Right forelimb (tissue), 1 donor: ENCODE measurements at regions not wholly inside any gene's neighbourhood (a gene's known extent, or its start where the extent isn't known, plus 50 kb on each side); places are given as distances from the start of the nearest gene placed in this dataset.

Experiments used
- DNase-seq: peaks from one replicate; pipeline ENCODE4 v3.0.0-alpha.2; 2018

- DNase-seq: no peak
Observed at GRCh38 chr3:73783811-73784210, 159.1 kb upstream of the PDZRN3 start.

DNA sequence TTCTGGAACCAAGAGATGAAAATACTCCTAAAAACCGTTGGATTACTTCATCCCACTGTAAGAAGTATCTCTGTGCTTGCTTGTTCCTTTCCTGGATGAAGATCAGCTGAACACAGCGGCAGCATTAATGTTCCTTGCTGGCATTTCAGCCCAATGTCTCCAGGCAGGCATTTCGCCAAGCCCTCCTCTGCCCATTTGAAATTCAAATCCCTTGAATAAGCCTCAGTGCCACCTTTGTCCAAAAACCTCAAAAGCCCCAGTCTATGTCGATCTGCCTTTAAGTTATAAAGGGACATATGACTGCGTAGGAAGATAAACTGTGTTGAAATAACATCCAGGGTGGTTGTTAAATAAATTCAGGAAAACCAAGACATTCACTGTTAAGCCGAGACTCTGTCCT lies 156.8 kb upstream of the PDZRN3 start:
- DNase-seq: no peak

DNA sequence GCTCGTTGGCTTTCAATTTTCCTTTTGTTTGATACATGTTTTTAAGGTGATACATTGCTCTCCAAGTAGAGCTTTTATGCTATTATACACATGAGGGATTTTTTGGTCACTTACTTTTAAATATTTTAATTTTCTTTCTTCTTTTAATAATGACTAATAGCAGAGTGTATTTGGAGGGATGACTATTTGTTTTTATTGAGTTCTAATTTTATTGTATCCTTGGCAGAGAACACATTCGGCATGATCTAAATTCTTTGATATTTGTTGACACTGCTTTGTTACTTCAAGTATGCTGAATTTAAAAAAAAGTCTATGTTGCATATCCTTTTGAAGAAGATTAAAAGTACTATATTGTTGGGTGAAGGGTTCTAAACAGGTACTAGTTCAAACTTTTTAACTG lies 149.9 kb upstream of the PDZRN3 start:
- DNase-seq: no peak

DNA sequence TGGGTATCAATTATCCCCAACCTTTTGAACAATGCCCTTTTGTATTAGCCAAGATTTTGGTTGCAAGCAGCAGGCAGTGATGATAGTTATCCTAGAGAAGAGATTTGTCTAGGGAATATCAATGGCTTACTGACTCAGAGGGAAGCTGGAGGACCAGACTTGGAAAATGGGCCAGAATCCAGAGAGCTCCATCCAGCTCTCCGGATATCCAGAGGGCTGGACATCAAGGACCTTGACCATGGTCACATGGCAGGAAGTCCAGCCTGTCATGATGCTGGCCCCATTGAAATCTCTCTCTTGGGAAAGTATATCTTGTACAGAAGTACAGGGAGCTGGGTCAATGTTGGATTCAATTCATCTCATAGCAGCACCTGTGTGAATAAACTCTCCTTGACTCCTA lies 148.5 kb upstream of the PDZRN3 start:
- peak; percentile 48 for DNase-seq

GRCh38 chr3:73772076-73772886 lies 147.5 kb upstream of the PDZRN3 start:
- no peak for DNase-seq

- DNase-seq: no peak
Observed at GRCh38 chr3:73768524-73769308, 144.0 kb upstream of the PDZRN3 start.

GRCh38 chr3:73766599-73767381 lies 142.0 kb upstream of the PDZRN3 start:
- DNase-seq: peak; percentile 54

DNA sequence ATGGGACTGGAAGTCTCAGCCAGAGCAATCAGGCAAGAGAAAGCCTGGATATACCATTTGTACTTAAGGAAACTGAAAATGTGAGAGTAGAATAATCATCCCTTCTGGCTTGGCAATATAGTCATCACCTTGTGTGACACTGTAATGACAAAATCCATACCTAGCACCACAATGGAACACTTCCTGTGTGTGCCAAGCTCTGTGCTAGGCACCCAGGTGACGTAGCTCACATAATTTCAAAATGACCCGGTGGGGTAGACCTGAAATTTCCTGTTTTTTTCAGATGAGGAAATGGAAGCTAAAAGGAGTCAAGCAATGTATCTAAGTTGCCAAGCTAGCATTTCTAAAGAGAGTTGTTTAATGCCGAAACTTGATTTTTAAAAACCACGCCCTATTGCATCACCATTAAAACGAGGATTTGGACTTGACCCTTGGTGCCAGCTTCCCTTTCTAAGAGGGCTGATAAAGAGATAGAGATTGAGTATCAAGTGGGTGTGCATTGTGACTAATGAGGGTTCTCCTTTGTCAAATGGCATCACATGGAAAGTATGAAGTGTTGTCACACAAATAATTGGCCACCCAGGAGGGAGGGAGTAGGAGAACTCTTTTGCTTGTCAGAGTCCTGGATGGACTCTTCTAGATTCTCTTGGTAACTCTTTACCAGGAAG lies 141.3 kb upstream of the PDZRN3 start:
- DNase-seq: no peak

DNA sequence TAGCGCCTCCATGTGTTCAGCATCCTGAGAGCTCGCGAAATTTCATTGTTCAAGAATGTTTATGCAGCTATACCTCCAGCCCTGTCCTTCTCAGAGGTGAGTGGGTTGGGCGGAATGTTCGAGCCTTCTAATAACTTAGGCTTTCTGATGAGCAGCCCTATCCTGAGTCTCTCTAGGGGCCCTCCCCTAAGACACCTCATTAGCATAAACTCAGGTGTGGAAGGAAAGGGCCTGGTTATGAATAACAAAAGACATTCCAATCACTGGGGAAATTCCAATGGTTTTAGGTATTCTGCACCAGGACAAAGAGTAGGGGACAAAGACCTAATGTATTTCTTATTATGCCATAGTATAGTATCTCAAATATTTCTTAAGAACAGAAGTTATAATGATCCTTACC lies 138.1 kb upstream of the PDZRN3 start:
- DNase-seq: no peak

GRCh38 chr3:73759297-73759711 lies 134.6 kb upstream of the PDZRN3 start:
- DNase-seq: no peak

GRCh38 chr3:73757536-73757935 lies 132.8 kb upstream of the PDZRN3 start:
- no peak for DNase-seq

DNA sequence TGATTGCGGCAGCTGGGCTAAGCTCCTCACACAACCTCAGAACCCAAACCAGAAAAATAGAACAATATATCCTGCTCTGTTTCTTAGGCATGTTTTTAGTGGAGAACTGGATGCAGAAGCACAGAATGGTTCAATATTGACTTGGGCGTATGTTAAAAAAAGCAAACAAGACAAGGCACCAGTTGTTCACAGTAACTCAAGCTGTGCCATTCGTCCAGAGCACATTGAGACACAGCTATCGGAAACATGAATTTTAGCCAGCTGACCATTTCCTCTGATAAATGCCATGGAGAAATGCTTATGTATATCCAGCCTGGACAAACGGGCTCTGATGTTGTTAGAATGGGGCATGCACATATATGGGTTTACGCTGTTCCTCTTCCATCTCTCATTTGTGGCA lies 129.2 kb upstream of the PDZRN3 start:
- no peak for DNase-seq

GRCh38 chr3:73752338-73752737 lies 127.6 kb upstream of the PDZRN3 start:
- no peak for DNase-seq

GRCh38 chr3:73746623-73747022 lies 121.9 kb upstream of the PDZRN3 start:
- peak; percentile 73 for DNase-seq

- peak; percentile 49 for DNase-seq
Observed at GRCh38 chr3:73745526-73746191, 120.9 kb upstream of the PDZRN3 start.

- DNase-seq: no peak
Observed at GRCh38 chr3:73743551-73743950, 118.8 kb upstream of the PDZRN3 start.

DNA sequence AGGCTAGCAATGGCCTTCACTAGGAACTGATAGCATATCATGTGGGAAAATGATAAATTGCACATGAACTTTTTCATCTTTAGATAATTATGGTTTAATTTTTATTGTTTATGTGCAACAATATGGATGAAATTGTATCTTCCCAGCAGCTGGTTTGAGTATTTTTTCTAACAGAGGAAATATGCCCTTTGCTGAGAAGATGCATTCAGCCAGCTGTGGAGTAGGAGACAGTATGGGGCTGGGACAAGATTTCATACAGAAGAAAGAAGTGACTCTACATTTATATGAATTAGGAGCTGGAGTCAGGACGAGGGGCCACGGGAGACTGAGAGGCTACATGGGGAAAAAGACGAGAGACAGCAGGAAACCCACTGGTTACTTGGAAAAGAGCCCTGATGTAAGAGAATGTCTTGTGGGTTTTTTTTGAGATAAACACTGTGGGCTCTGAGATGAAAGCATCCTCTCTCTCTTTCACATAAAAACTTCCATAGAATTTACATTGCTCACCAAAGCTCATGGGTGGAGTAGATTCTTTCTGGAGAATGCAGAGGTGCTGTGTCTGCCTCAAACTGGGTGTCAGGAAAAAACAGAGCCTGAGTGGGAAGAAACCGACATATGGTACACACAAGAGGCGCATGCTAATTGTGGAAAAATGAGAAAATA lies 115.2 kb upstream of the PDZRN3 start:
- DNase-seq: no peak

GRCh38 chr3:73738711-73739110 lies 114.0 kb upstream of the PDZRN3 start:
- DNase-seq: no peak

GRCh38 chr3:73734211-73735089 lies 109.7 kb upstream of the PDZRN3 start:
- DNase-seq: no peak

DNA sequence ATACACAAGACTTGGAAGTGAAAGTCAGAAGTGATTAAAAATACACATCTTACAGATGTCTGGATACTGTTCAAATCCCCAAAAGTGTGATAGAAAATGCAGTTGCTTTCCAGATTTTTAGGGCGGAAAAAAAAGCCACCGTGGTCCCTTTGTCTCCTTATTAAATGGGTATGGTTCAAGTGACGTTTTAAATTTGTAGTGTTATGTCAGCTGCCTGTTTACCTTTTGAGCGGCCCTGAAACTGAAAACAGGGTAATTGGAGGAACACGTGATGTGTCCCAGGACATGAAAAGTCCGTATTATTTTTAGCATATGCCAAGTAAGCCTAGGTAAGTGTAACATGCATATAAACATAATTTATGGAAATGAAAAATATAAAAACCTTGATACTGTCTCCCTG lies 109.0 kb upstream of the PDZRN3 start:
- no peak for DNase-seq

DNA sequence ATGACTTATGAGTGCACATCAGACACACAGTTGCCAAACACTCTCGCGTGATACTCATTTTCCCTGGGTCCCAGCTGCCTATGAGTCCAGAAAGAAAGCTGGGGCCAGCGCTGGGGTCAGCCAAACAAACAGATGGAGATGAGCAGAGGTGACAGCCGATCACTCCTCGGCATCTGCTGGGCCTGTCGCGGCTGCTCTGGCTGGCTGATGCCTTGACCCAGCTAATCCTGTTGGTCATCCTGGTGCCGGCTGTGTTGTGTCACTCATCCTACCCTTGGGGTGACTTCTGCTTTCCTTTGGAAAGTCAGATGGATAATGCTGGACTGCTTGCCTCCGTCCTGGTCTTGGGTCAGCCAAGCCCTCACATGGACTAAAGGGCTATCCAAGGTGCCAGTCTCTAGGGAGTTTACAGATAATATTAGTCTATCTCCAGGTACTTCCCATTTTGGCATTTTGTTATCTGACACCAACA lies 105.3 kb upstream of the PDZRN3 start:
- DNase-seq: peak; percentile 48
